HPDE6-E6E7 (cell line): ENCODE measurements at regions not wholly inside any gene's neighbourhood (a gene's known extent, or its start where the extent isn't known, plus 50 kb on each side); places are given as distances from the start of the nearest gene placed in this dataset.
"Not testable (repeated sequence)": the region's sequence is repeated elsewhere in the genome, so short reads cannot be mapped to it uniquely, and the experiment has no call there.

Source experiments
- DNase-seq: peaks from one replicate; pipeline ENCODE4 v3.0.0; 2011; ENCODE audit warnings: missing footprints; ENCODE audit errors: extremely low spot score

- no peak for DNase-seq
Measured at GRCh38 chr3:21894459-21895340, 143.7 kb upstream of the ZNF385D start.

DNA sequence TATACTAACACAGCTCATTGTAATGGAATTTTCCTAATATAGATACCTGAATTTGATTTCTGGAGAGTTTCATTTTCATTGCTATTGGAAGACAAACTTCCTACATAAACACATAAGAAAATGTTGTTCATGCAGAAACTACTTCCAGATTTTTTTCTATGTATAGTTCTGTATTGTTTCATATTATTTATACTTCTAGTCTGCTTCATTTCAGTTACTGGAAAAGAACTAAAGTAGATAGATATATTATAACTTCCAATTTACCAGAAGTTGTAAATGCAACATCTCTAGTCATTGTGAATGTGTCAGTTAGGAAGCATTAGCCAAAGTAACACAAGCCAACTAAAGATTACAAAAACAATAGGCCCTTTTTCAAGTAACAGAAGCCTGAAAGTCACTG, 147.3 kb upstream of the ZNF385D start:
- DNase-seq = no peak

DNA sequence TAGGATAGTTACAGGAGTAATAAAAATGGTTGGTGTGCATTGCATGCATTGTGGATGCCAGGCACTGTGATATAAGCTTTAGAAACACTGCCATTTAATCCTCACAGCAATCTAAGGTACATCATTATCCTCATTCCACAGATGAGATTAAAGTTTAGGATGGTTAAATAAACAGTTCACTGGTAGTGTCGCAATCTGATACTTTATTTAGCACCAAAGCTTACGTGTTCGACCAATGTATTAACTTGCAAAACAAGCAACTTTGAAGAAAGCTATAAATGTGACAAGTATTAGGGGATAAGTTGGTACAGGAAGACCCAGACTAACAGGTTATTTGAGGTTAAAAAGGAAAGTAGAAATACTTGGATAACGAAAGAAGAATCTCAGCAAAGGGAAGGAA, 150.5 kb upstream of the ZNF385D start:
- no peak for DNase-seq

- no peak for DNase-seq
Measured at GRCh38 chr3:21902956-21903355, 151.9 kb upstream of the ZNF385D start.

DNA sequence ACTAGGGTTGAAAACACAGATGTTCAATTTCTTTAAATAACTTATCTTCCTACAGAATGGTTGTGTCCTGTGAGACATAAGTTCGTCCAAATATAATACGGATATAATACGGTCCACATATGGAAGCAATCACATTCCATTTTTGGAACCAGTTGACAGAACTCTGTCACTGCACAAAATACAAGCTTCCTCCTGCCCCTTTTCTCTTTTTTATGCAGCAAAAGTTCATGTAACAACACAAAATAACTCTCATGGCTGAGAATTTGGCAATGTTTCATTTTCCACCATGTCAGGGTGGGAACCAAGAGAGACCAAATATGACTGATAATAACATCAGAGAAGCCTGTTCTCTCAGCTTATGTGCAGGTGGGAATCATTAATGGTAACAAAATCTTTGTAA, 158.1 kb upstream of the ZNF385D start:
- no peak for DNase-seq

DNA sequence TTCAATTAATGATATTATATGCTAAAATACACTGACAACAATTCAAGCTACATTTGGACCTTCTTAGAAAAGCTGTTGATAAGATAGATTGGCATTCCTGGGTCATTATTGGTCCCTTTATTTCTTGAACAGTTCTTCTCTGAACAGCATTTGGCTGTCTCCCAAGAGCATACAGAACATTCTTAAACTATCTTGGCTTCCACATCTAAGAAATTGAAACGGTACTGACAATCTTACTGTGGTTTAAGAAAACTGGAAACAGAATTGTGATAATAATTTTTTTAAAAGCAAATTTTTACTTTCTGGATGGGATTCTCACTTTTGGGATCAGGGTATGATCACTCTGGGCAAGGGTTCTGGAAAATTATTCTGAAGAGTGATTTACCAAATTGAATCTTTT, 161.7 kb upstream of the ZNF385D start:
- no peak for DNase-seq

DNA sequence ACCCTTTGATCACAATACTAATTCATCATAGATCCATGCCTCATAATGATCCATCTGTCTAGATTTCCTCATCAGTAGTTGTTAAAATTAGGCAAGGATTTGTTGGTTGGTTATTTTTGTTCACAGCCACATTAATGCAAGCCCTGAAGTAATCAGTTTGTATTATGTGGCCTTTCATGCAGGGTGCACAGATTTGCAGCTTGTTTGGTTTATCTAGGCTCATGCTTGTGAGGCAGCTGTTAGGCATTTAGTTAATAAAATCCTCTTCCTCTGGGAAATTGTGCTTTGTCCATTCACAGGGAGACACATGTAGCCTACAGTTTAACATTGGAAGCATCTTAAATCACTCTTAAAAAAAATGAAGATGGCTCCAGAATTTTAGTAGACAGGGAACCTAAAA, 162.8 kb upstream of the ZNF385D start:
- DNase-seq = no peak

- DNase-seq = no peak
Measured at GRCh38 chr3:21914451-21914850, 163.4 kb upstream of the ZNF385D start.

GRCh38 chr3:21919383-21919782, 168.4 kb upstream of the ZNF385D start:
- DNase-seq = no peak

GRCh38 chr3:21920421-21920861, 169.4 kb upstream of the ZNF385D start:
- DNase-seq = no peak

DNA sequence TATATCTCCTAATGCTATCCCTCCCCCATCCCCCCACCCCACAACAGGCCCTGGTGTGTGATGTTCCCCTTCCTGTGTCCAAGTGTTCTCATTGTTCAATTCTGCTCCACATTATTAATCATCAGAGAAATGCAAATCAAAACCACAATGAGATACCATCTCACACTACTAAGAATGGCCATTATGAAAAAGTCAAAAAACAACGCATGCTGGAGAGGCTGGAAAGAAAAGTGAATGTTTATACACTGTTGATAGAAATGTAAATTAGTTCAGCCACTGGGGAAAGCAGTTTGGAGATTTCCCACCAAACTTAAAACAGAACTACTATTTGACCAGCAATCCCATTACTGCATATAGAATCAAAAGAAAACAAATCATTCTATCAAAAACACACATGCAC, 172.1 kb upstream of the ZNF385D start:
- DNase-seq = not testable (repeated sequence)

- DNase-seq = no peak
Measured at GRCh38 chr3:21927261-21927660, 176.3 kb upstream of the ZNF385D start.

GRCh38 chr3:21934591-21934990, 183.6 kb upstream of the ZNF385D start:
- no peak for DNase-seq

- no peak for DNase-seq
Measured at GRCh38 chr3:21936207-21936606, 185.2 kb upstream of the ZNF385D start.

GRCh38 chr3:21938267-21938681, 187.3 kb upstream of the ZNF385D start:
- no peak for DNase-seq

- DNase-seq = no peak
Measured at GRCh38 chr3:21942328-21942727, 191.3 kb upstream of the ZNF385D start.

- DNase-seq = no peak
Measured at GRCh38 chr3:21944251-21944650, 193.2 kb upstream of the ZNF385D start.

DNA sequence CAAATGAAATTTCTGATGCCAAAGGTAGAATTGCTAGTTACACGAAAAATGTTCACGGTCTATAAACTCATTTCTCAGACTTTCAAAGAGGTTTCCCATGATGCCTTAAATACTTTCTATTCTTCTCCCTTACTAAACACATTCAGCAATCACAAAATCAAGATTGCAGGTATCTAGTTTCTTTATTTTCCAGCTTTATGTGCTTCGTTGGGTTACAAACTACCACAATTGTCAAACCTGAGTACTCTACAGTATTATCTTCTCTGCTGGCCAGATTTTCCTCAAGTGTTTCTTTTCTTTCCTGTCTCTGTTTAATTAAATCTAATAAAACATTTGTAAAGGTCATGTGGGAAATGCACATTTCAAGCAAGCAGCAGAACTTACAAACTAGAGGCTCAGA, 201.8 kb upstream of the ZNF385D start:
- DNase-seq = no peak

DNA sequence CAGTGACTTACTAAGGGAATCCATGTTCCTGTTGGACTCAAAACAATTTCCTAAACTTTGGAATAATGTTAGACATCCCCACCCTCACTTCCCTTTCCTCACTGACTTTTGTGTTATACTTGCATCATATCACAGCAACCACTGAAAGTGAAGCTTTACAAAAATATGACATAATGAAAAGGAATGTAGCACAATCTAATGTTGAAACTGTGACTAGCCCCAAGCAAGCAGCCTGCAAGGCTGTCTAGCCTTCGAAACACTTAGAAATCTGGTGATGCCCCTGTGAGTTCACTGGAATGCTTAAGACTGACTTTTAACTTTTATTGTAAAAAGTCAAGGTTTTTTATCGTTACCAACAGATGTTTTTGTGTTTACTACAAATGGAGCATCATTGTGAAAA, 203.7 kb upstream of the ZNF385D start:
- peak; percentile 1 for DNase-seq

DNA sequence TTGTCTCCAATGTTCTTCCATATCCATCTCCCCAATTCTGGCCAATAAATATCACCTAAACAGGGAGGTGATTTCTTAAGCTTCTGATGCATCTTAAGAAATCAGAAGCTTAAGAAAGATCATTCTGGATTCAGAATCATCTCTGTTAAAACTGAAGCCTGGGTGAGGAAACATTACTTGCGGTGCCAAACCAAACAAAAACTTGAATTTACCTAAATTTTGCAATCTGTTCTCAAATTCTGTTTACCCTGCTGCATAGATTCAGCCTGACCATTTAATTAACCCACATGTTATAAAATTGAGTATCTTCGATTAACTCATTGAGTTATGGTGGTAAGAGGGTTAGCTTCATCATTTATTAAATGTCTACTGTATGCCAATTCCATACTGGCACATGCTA, 204.4 kb upstream of the ZNF385D start:
- DNase-seq = no peak

DNA sequence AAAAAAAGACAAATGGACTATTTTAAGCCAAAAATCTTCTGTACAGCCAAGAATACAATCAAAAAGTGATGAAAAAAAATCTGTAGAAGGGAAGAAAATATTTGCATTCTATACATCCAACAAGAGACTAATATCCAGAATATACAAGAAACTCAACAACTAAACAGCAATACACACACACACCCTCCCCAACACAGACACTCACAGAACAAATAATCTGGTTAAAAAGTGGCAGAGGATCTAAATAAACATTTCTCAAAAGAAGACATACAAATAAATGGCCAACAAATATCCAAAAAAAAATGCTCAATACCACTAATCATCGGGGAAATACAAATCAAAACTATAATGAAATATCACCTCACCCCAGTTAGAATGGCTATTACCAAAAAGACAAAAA, 209.0 kb upstream of the ZNF385D start:
- no peak for DNase-seq

DNA sequence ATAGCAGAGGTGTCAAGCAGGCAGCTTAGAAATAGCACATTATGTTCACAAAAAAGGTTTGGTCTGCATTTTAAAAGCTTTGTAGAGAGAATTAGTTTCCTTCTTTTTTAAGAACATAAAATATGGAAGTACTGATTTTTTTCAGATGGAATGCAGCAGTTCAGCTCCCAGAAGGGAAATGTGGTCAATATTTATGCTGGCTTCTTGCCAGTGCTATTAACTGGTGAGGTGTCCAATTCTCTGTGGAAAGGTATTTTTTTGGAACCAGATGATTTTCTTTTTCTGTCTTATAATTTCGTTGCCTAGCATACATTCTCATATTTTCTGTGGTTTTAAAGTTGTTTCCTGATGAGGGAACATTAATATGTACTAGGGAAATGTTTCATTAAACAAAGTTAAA, 211.4 kb upstream of the ZNF385D start:
- DNase-seq = no peak

GRCh38 chr3:21966457-21966856, 215.4 kb upstream of the ZNF385D start:
- not testable (repeated sequence) for DNase-seq

DNA sequence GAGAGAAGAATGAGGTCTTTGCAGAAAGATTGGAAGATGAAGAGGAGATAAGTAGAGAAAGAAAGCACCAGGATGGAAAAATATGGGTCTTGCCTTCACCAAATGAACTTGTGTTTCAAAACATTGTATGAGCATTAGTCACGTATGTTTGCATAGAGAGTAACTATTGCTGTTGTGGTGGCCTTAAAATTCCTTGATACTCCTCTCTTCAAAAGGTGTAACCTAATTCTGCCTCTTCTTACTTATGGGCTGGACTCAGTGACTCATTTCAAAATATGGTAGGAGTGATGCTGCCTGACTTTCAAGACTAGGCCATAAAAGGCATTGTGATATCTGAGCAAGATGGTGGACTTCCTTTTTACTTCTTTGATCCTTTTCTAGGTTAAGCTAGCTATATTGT, 228.7 kb upstream of the ZNF385D start:
- DNase-seq = no peak
